T-helper 17 cell (primary cell): ENCODE measurements at regions not wholly inside any gene's neighbourhood (a gene's known extent, or its start where the extent isn't known, plus 50 kb on each side); places are given as distances from the start of the nearest gene placed in this dataset.
"Not testable (repeated sequence)": the region's sequence is repeated elsewhere in the genome, so short reads cannot be mapped to it uniquely, and the experiment has no call there.

Experiments used
- ATAC-seq: fragments of 150-1000 bp; cut with Tn5 transposase; 2 replicates; pipeline ENCODE4 v1.10.0; 2021; ENCODE audit warnings: mild to moderate bottlenecking, moderate library complexity
- DNase-seq, 3 donors: peaks; one replicate each; pipeline versions ENCODE4 v3.0.0 to v3.0.0-alpha.2; 2020 to 2021
- H3K9me3 ChIP-seq: one replicate; pipeline ENCODE4 v1.7.0; 2013; ENCODE audit warnings: low read length, mild to moderate bottlenecking; ENCODE audit not compliant: control insufficient read depth, poor library complexity, severe bottlenecking
- H3K27ac Mint-ChIP-seq: one replicate; pipeline ENCODE4 v1.8.0; 2022; ENCODE audit warnings: mild to moderate bottlenecking, moderate library complexity, mixed read lengths
- H3K27me3 Mint-ChIP-seq: one replicate; pipeline ENCODE4 v1.8.0; 2022; ENCODE audit warnings: mixed read lengths
- H3K36me3 Mint-ChIP-seq: one replicate; pipeline ENCODE4 v1.8.0; 2022; ENCODE audit warnings: low read depth, mixed read lengths
- H3K4me1 Mint-ChIP-seq: one replicate; pipeline ENCODE4 v1.8.0; 2022; ENCODE audit warnings: mild to moderate bottlenecking, mixed read lengths
- H3K4me3 Mint-ChIP-seq: one replicate; pipeline ENCODE4 v1.8.0; 2022; ENCODE audit warnings: mild to moderate bottlenecking, moderate library complexity, mixed read lengths

DNA sequence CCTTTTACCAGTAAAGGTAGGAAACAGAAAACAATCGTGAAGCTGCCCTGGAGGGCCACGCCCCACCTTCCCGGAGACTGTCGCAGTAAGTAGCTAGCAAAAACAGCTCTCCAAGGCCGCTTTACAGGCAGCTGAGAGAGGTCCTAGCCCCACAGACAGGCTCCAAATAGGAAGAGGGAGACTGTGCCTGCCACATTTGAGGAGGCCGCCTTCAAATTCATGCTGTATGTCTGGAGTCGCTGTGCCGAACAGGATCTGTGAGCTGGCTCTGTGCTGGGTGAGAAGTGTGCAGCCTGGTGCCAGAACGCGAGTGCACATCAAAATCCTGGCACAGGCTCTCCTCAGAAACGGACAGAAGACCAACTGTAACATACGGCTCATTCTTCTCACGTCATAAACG is 582.2 kb downstream of the CETN3 start:
- no peaks in the 10 kb centered on the region for H3K9me3 ChIP-seq
- DNase-seq (no peak), ATAC-seq (no peak)
- Mint-ChIP-seq H3K27ac (no peak overlapping the region), H3K4me1 (no peaks in the 10 kb centered on the region), H3K27me3 (no peaks in the 10 kb centered on the region), H3K36me3 (no peaks in the 10 kb centered on the region), H3K4me3 (no peak overlapping the region)

GRCh38 chr5:89826938-89827337 is 582.6 kb downstream of the CETN3 start:
- no peaks in the 10 kb centered on the region for H3K9me3 ChIP-seq
- DNase-seq: no peak
- no peak overlapping the region for H3K27ac Mint-ChIP-seq
- no peaks in the 10 kb centered on the region for H3K36me3 Mint-ChIP-seq
- H3K27me3 Mint-ChIP-seq: no peaks in the 10 kb centered on the region
- no peaks in the 10 kb centered on the region for H3K4me1 Mint-ChIP-seq
- no peak for ATAC-seq
- no peak overlapping the region for H3K4me3 Mint-ChIP-seq

GRCh38 chr5:89823046-89823445 is 586.5 kb downstream of the CETN3 start:
- no peak for ATAC-seq
- H3K4me1 Mint-ChIP-seq: no peaks in the 10 kb centered on the region
- no peak overlapping the region for H3K27ac Mint-ChIP-seq
- DNase-seq: no peak
- no peaks in the 10 kb centered on the region for H3K27me3 Mint-ChIP-seq
- no peak overlapping the region for H3K4me3 Mint-ChIP-seq
- H3K9me3 ChIP-seq: no peaks in the 10 kb centered on the region
- H3K36me3 Mint-ChIP-seq: no peaks in the 10 kb centered on the region

DNA sequence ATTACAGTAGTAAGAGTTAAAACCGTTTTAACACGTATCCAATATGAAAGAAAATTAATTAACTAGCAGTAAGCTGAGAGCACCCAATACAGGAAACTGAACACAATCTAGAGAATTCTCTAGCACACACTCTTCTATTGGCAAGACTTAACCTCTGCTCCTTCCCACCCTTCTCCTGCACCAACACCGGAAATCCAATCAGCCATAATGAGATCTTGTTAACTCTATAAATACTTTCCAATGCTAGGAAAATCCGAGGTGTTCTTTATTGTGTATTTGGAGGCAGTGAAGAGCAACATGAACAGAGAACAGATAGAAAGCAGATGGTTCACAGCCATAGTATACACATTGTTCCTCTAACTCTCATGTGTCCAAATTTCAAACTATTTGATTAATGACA is 591.7 kb downstream of the CETN3 start:
- DNase-seq (no peak), ATAC-seq (no peak)
- H3K36me3 Mint-ChIP-seq: no peaks in the 10 kb centered on the region
- no peaks in the 10 kb centered on the region for H3K9me3 ChIP-seq
- no peaks in the 10 kb centered on the region for H3K27me3 Mint-ChIP-seq
- no peak overlapping the region for H3K27ac Mint-ChIP-seq
- no peaks in the 10 kb centered on the region for H3K4me1 Mint-ChIP-seq
- H3K4me3 Mint-ChIP-seq: no peak overlapping the region

GRCh38 chr5:89816038-89816437 is 593.5 kb downstream of the CETN3 start:
- no peaks in the 10 kb centered on the region for H3K27me3 Mint-ChIP-seq
- no peaks in the 10 kb centered on the region for H3K9me3 ChIP-seq
- no peak overlapping the region for H3K4me3 Mint-ChIP-seq
- H3K27ac Mint-ChIP-seq: no peak overlapping the region
- DNase-seq: no peak
- H3K4me1 Mint-ChIP-seq: no peaks in the 10 kb centered on the region
- H3K36me3 Mint-ChIP-seq: no peaks in the 10 kb centered on the region
- ATAC-seq: no peak

DNA sequence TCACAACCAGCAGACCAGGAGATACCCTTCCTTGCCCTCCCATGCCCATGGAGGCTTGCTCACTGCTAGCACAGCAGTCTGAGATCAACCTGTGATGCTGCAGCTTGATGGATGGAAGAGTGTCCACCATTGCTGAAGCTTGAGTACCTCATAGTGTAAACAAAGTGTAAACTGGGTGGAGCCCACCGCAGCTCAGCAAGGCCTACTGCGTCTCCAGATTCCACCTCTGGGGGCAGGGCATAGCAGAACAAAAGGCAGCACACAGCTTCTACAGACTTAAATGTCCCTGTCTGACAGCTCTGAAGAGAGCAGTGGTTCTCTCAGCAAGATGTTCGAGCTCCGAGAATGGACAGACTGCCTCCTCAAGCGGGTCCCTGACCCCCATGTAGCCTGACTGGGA is 608.8 kb downstream of the CETN3 start:
- not testable (repeated sequence) for H3K27me3 Mint-ChIP-seq, H3K9me3 ChIP-seq, ATAC-seq, DNase-seq, H3K4me3 Mint-ChIP-seq, H3K36me3 Mint-ChIP-seq, H3K4me1 Mint-ChIP-seq, H3K27ac Mint-ChIP-seq

GRCh38 chr5:89794504-89794903 is 615.1 kb downstream of the CETN3 start:
- H3K4me3 Mint-ChIP-seq, H3K36me3 Mint-ChIP-seq, DNase-seq, ATAC-seq, H3K27ac Mint-ChIP-seq, H3K27me3 Mint-ChIP-seq, H3K4me1 Mint-ChIP-seq, H3K9me3 ChIP-seq: not testable (repeated sequence)

GRCh38 chr5:89779734-89780133 is 629.8 kb downstream of the CETN3 start:
- not testable (repeated sequence) for H3K27me3 Mint-ChIP-seq, H3K9me3 ChIP-seq, H3K36me3 Mint-ChIP-seq

DNA sequence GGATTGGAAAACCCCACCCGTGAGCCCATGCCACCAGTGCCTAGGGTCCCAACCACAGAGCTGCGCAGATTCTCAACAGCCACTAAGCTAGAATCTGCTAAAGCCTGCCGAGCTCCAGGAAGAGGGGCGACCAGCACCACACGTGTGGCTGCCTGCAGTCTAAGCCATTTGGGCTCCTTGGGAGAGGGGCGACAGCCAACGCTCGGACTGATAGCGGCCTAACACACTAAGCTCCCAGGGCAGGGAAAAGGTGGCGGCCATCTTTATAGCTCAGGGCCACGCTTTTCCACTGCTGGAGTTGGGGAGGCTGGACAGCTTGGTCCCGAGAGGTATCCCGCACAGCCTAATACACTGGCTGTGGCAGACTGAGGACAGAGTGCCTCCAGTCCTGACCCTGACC is 631.8 kb downstream of the CETN3 start:
- H3K27ac Mint-ChIP-seq: no peak overlapping the region
- no peak overlapping the region for H3K4me3 Mint-ChIP-seq
- no peaks in the 10 kb centered on the region for H3K9me3 ChIP-seq
- H3K4me1 Mint-ChIP-seq: no peaks in the 10 kb centered on the region
- no peaks in the 10 kb centered on the region for H3K36me3 Mint-ChIP-seq
- no peaks in the 10 kb centered on the region for H3K27me3 Mint-ChIP-seq
- no peak for DNase-seq
- ATAC-seq: no peak

More at GRCh38 chr5:89779734-89780133, 629.8 kb downstream of the CETN3 start:
- not testable (repeated sequence) for H3K4me1 Mint-ChIP-seq, ATAC-seq, DNase-seq, H3K4me3 Mint-ChIP-seq, H3K27ac Mint-ChIP-seq

DNA sequence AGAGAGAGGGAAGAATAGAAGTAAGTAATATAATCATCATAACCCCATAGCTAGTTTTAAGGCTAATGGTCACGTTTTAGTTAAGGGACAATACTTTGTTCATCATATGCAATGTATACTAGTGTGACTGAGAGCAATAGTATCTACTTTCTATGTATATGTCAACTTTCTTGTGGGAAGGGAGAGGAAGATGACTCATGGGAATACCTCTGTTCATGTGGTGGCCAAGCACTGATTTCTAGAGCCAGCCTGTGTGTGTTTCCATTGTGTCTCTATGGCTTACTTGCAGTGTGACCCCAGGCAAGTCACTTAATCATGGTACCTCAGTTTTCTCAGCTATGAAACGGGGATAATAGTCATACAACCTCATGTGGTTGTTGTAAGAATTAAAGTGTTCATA is 639.6 kb downstream of the CETN3 start:
- Mint-ChIP-seq H3K27me3 (no peaks in the 10 kb centered on the region), H3K4me3 (no peak overlapping the region), H3K36me3 (no peaks in the 10 kb centered on the region), H3K4me1 (no peaks in the 10 kb centered on the region), H3K27ac (no peak overlapping the region)
- no peaks in the 10 kb centered on the region for H3K9me3 ChIP-seq
- ATAC-seq (no peak), DNase-seq (no peak)

DNA sequence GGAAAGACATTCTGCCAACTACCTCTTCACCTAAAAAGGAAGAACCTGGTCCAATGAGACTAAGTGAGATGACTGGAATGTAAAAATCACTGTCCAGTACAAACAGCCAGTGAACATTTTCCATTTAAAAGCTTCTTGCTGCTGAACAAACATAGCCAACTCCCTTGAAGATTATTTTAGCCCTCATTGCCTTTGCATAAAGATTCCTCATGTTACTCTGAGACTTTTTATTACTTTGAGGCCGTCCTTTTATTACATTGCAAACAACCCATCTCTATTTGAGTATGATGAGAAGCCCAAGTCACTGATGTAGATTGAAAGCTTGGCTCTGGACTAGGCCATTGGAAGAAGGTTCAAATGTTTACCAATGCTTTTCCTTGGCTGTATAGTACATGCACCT is 649.8 kb downstream of the CETN3 start:
- ATAC-seq: no peak
- H3K36me3 Mint-ChIP-seq: no peaks in the 10 kb centered on the region
- H3K27ac Mint-ChIP-seq: no peak overlapping the region
- H3K9me3 ChIP-seq: no peaks in the 10 kb centered on the region
- no peak overlapping the region for H3K4me3 Mint-ChIP-seq
- H3K27me3 Mint-ChIP-seq: no peaks in the 10 kb centered on the region
- no peaks in the 10 kb centered on the region for H3K4me1 Mint-ChIP-seq
- DNase-seq: no peak

DNA sequence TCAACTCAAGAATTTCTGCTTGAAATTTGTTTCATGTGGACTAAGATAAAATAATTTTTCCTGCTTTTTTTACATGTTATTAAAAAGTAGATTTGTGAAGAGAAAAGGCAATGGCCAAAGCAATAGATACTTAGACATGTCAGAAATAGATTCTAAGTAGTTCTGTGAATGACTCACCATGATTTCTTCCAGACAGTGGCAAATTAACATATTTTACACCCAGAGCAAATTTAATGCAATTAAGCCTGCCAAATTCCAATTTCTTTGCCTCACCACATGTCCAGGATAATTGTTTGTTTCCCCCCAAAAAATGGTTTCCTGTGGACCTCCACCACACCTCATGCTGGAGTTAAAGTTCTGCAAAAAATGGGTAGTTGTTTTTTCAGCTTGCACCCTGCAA is 651.4 kb downstream of the CETN3 start:
- H3K4me1 Mint-ChIP-seq: no peaks in the 10 kb centered on the region
- ATAC-seq (no peak), DNase-seq (no peak)
- H3K27me3 Mint-ChIP-seq: no peaks in the 10 kb centered on the region
- no peak overlapping the region for H3K4me3 Mint-ChIP-seq
- no peaks in the 10 kb centered on the region for H3K36me3 Mint-ChIP-seq
- no peak overlapping the region for H3K27ac Mint-ChIP-seq
- H3K9me3 ChIP-seq: no peaks in the 10 kb centered on the region

DNA sequence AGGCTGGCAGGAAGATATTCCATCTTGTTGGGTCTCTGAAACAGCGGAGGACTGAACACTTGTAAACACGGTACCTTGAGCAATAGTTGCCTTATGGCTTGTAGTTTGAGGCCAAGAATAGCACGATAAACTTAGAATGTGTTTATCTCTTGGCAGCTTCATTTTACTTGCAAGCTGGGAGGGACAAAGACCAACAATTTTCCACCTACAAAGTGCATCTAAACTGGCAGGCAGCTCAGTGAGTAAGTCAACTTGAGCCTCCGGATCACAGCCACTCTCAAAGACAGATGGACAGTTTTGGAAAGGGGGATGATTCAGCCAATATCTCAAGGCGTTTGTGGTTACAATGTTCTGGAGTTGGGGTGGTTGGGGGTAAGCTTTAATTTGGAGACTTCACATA is 652.6 kb downstream of the CETN3 start:
- Mint-ChIP-seq H3K27me3 (no peaks in the 10 kb centered on the region), H3K4me1 (no peaks in the 10 kb centered on the region), H3K27ac (no peak overlapping the region), H3K4me3 (no peak overlapping the region), H3K36me3 (no peaks in the 10 kb centered on the region)
- H3K9me3 ChIP-seq: no peaks in the 10 kb centered on the region
- DNase-seq (no peak), ATAC-seq (no peak)

GRCh38 chr5:89755024-89755423 is 654.5 kb downstream of the CETN3 start:
- no peak overlapping the region for H3K27ac Mint-ChIP-seq
- ATAC-seq: no peak
- no peaks in the 10 kb centered on the region for H3K36me3 Mint-ChIP-seq
- no peak for DNase-seq
- no peak overlapping the region for H3K4me3 Mint-ChIP-seq
- no peaks in the 10 kb centered on the region for H3K4me1 Mint-ChIP-seq
- no peaks in the 10 kb centered on the region for H3K9me3 ChIP-seq
- no peaks in the 10 kb centered on the region for H3K27me3 Mint-ChIP-seq

- Mint-ChIP-seq H3K36me3 (no peaks in the 10 kb centered on the region), H3K27me3 (no peaks in the 10 kb centered on the region), H3K4me1 (no peaks in the 10 kb centered on the region), H3K27ac (no peak overlapping the region), H3K4me3 (no peak overlapping the region)
- DNase-seq: no peak
- H3K9me3 ChIP-seq: no peaks in the 10 kb centered on the region
- no peak for ATAC-seq
Measured at GRCh38 chr5:89735082-89735481, 674.5 kb downstream of the CETN3 start.
